ENCODE measurements at regions not wholly inside any gene's neighbourhood (a gene's known extent, or its start where the extent isn't known, plus 50 kb on each side); places are given as distances from the start of the nearest gene placed in this dataset.

GRCh38 chr20:54345301-54345724, 130.1 kb upstream of the DOK5 start:
- Histone ChIP-seq H3K36me3 (replicated peaks in 1 of 2; ENCODE audit: control extremely low read depth in 1 of 2, control insufficient read depth in 1 of 2, extremely low read depth in 1 of 2, insufficient read depth in 2 of 2, low read length in 1 of 2) (no peaks in the 10 kb centered on the region), H2AFZ (ENCODE audit: insufficient read depth, low read depth, low read length, poor library complexity, severe bottlenecking) (no peak overlapping the region), H4K20me1 (ENCODE audit: control insufficient read depth, insufficient read depth, low read length, poor library complexity, severe bottlenecking) (no peaks in the 10 kb centered on the region), H3K4me3 (ENCODE audit: control extremely low read depth in 1 of 5, extremely low read depth in 1 of 5, insufficient read depth in 1 of 5, low read depth in 2 of 5, low read length in 4 of 5) (no peak overlapping the region), H3K79me2 (ENCODE audit: control insufficient read depth, insufficient read depth, low read length) (no peaks in the 10 kb centered on the region), H3K9ac (ENCODE audit: low read length) (no peak overlapping the region), H3K4me2 (replicated peaks; ENCODE audit: low read depth, low read length, poor library complexity, severe bottlenecking) (no peak overlapping the region), H3K4me1 (ENCODE audit: control insufficient read depth in 2 of 2, insufficient read depth in 2 of 2, low read length in 2 of 2) (no peaks in the 10 kb centered on the region), H3K9me3 (ENCODE audit: control extremely low read depth in 1 of 3, control insufficient read depth in 2 of 3, insufficient read depth in 1 of 3, low read length in 2 of 3) (no peaks in the 10 kb centered on the region), H3K27ac (ENCODE audit: low read length in 2 of 2) (no peak overlapping the region), H3K27me3 (replicated peaks in 1 of 4; ENCODE audit: control extremely low read depth in 1 of 4, control insufficient read depth in 3 of 4, insufficient read depth in 4 of 4, low read length in 3 of 4) (no peaks in the 10 kb centered on the region)
- Mint-ChIP-seq H3K9me3 (ENCODE audit: insufficient read depth) (no peaks in the 10 kb centered on the region), H3K4me1 (no peaks in the 10 kb centered on the region), H3K27ac (no peak overlapping the region), H3K4me3 (no peak overlapping the region), H3K27me3 (peaks cover 14% of the 10 kb centered on the region)
- DNase-seq (no peak), ATAC-seq (ENCODE audit: low read depth) (no peak)
- intact Hi-C loops (cut with micrococcal nuclease): no loop called here
- TF ChIP-seq CTCF (IDR thresholded peaks at IDR 0.05) (no peak), EZH2 (IDR thresholded peaks at IDR 0.05; ENCODE audit: borderline replicate concordance, insufficient read depth, low read depth, low read length, poor library complexity, severe bottlenecking) (no peak)
- POLR2A ChIA-PET: no interaction called here
- CTCF ChIA-PET: no interaction called here
- 100% methylated on average over 1 of the region's 4 CpGs for WGBS (ENCODE audit: insufficient coverage)

- Histone ChIP-seq H3K4me2 (replicated peaks; ENCODE audit: low read depth, low read length, poor library complexity, severe bottlenecking) (no peak overlapping the region), H3K79me2 (ENCODE audit: control insufficient read depth, insufficient read depth, low read length) (no peaks in the 10 kb centered on the region), H3K4me3 (ENCODE audit: control extremely low read depth in 1 of 5, extremely low read depth in 1 of 5, insufficient read depth in 1 of 5, low read depth in 2 of 5, low read length in 4 of 5) (no peak overlapping the region), H3K4me1 (ENCODE audit: control insufficient read depth in 2 of 2, insufficient read depth in 2 of 2, low read length in 2 of 2) (no peaks in the 10 kb centered on the region), H2AFZ (ENCODE audit: insufficient read depth, low read depth, low read length, poor library complexity, severe bottlenecking) (no peak overlapping the region), H3K27ac (ENCODE audit: low read length in 2 of 2) (no peak overlapping the region), H3K27me3 (replicated peaks in 1 of 4; ENCODE audit: control extremely low read depth in 1 of 4, control insufficient read depth in 3 of 4, insufficient read depth in 4 of 4, low read length in 3 of 4) (no peaks in the 10 kb centered on the region), H4K20me1 (ENCODE audit: control insufficient read depth, insufficient read depth, low read length, poor library complexity, severe bottlenecking) (no peaks in the 10 kb centered on the region), H3K9me3 (ENCODE audit: control extremely low read depth in 1 of 3, control insufficient read depth in 2 of 3, insufficient read depth in 1 of 3, low read length in 2 of 3) (no peaks in the 10 kb centered on the region), H3K36me3 (replicated peaks in 1 of 2; ENCODE audit: control extremely low read depth in 1 of 2, control insufficient read depth in 1 of 2, extremely low read depth in 1 of 2, insufficient read depth in 2 of 2, low read length in 1 of 2) (no peaks in the 10 kb centered on the region), H3K9ac (ENCODE audit: low read length) (no peak overlapping the region)
- H3K4me1 Mint-ChIP-seq: no peaks in the 10 kb centered on the region
- no peak overlapping the region for H3K4me3 Mint-ChIP-seq
- H3K27ac Mint-ChIP-seq: no peak overlapping the region
- ATAC-seq (ENCODE audit: low read depth): no peak
- CTCF ChIA-PET: no interaction called here
- POLR2A ChIA-PET: no interaction called here
- no peaks in the 10 kb centered on the region for H3K9me3 Mint-ChIP-seq (ENCODE audit: insufficient read depth)
- TF ChIP-seq CTCF (IDR thresholded peaks at IDR 0.05) (no peak), EZH2 (IDR thresholded peaks at IDR 0.05; ENCODE audit: borderline replicate concordance, insufficient read depth, low read depth, low read length, poor library complexity, severe bottlenecking) (no peak)
- H3K27me3 Mint-ChIP-seq: peaks cover 14% of the 10 kb centered on the region
- DNase-seq: no peak
- intact Hi-C loops (cut with micrococcal nuclease): no loop called here
- no CpG with 5 or more reads among the region's 2 CpGs for WGBS (ENCODE audit: insufficient coverage)
Measured at GRCh38 chr20:54345821-54346220, 129.6 kb upstream of the DOK5 start.

All from B cell (primary cell).